Aorta (tissue), 5 donors: ENCODE measurements at regions not wholly inside any gene's neighbourhood (a gene's known extent, or its start where the extent isn't known, plus 50 kb on each side); places are given as distances from the start of the nearest gene placed in this dataset.
"Not testable (repeated sequence)": the region's sequence is repeated elsewhere in the genome, so short reads cannot be mapped to it uniquely, and the experiment has no call there.

ENCODE experiments used
- ATAC-seq: fragments of 200-7000 bp; cut with Tn5 transposase; one replicate; pipeline ENCODE4 v1.9.1; 2022; ENCODE audit warnings: moderate library complexity; ENCODE audit not compliant: low FRiP score
- DNase-seq, 2 donors: peaks; one replicate each; pipeline ENCODE4 v3.0.0-alpha.2; 2020
- H3K27ac ChIP-seq, 2 donors: one replicate each; pipeline ENCODE4 v1.5.1; 2013; ENCODE audit warnings: low read length in 2 of 2, mild to moderate bottlenecking in 2 of 2, moderate library complexity in 2 of 2, control low read depth in 1 of 2, inconsistent platforms in 1 of 2, low read depth in 1 of 2
- H3K27me3 ChIP-seq, 2 donors: one replicate each; pipeline ENCODE4 v1.6.1; 2013; ENCODE audit warnings: control low read depth in 1 of 2, low read length in 1 of 2, mild to moderate bottlenecking in 1 of 2, moderate library complexity in 1 of 2; ENCODE audit not compliant: insufficient read depth in 2 of 2, control insufficient read depth in 1 of 2
- H3K36me3 ChIP-seq, 2 donors: one replicate each; pipeline ENCODE4 v1.6.1; 2013; ENCODE audit warnings: control low read depth in 1 of 2, low read length in 1 of 2, mild to moderate bottlenecking in 1 of 2; ENCODE audit not compliant: insufficient read depth in 2 of 2, control insufficient read depth in 1 of 2
- H3K4me1 ChIP-seq, 2 donors: one replicate each; pipeline ENCODE4 v1.6.1; 2013; ENCODE audit warnings: low read length in 2 of 2, control low read depth in 1 of 2, mild to moderate bottlenecking in 1 of 2, moderate library complexity in 1 of 2; ENCODE audit not compliant: insufficient read depth in 2 of 2, control insufficient read depth in 1 of 2
- H3K4me3 ChIP-seq, 2 donors: one replicate each; pipeline ENCODE4 v1.5.1; 2013; ENCODE audit warnings: low read length in 2 of 2, control low read depth in 1 of 2, mild to moderate bottlenecking in 1 of 2
- H3K9me3 ChIP-seq: one replicate; pipeline ENCODE4 v1.6.1; 2013; ENCODE audit warnings: mild to moderate bottlenecking, low read length; ENCODE audit not compliant: control insufficient read depth
- WGBS, 2 donors: extraction: QIAGEN DNeasy Blood & Tissue Kit; methylation state at CpG; one replicate each; pipeline ENCODE4 v1.1.7; 2013; 5-methylcytosine and 5-hydroxymethylcytosine counted together
- intact Hi-C, 2 donors: fragments of 100-400 bp; cut with DNase I; formaldehyde crosslinking; loops; one replicate each; pipeline versions ENCODE4 v1.14.2 to v1.15.0; 2022
- donor health status: healthy with polysubstance abuse.
- donor health status: Bipolar disorder and iron deficiency.
- donor health status: DM: no; HTN: no; CAD: no.
- donor health status: DM: no; HTN: no; CAD: no.
- donor health status: DM: yes; HTN: yes; CAD: no.

GRCh38 chr16:5911241-5911640 lies 813.6 kb upstream of the EEF2KMT start:
- no peak for DNase-seq
- Histone ChIP-seq H3K27ac (no peak overlapping the region), H3K9me3 (peaks cover 5% of the 10 kb centered on the region), H3K4me3 (no peak overlapping the region), H3K27me3 (no peaks in the 10 kb centered on the region), H3K4me1 (no peaks in the 10 kb centered on the region), H3K36me3 (no peaks in the 10 kb centered on the region)
- 22 to 24% methylated on average over 10 of the region's 10 CpGs for WGBS, 2 donors
- intact Hi-C loops = no loop called here
- no peak for ATAC-seq

GRCh38 chr16:5909556-5909955 lies 812.0 kb upstream of the EEF2KMT start:
- H3K27ac ChIP-seq, H3K4me3 ChIP-seq, DNase-seq, H3K36me3 ChIP-seq, H3K27me3 ChIP-seq, H3K9me3 ChIP-seq, intact Hi-C loops, H3K4me1 ChIP-seq, ATAC-seq: not testable (repeated sequence)
- 90 to 92% methylated on average over 8 of the region's 8 CpGs for WGBS, 2 donors

GRCh38 chr16:5907544-5907943 lies 809.9 kb upstream of the EEF2KMT start:
- 89 to 94% methylated on average over 5 of the region's 5 CpGs for WGBS, 2 donors

GRCh38 chr16:5906351-5906750 lies 808.8 kb upstream of the EEF2KMT start:
- intact Hi-C loops = no loop called here
- Histone ChIP-seq H3K4me3 (no peak overlapping the region), H3K4me1 (no peaks in the 10 kb centered on the region), H3K9me3 (peaks cover 3% of the 10 kb centered on the region), H3K27me3 (no peaks in the 10 kb centered on the region), H3K27ac (no peak overlapping the region), H3K36me3 (no peaks in the 10 kb centered on the region)
- ATAC-seq (no peak), DNase-seq (no peak)
- 68 to 78% methylated on average over 6 of the region's 6 CpGs for WGBS, 2 donors

More at GRCh38 chr16:5907544-5907943, 809.9 kb upstream of the EEF2KMT start:
- Histone ChIP-seq H3K36me3 (no peaks in the 10 kb centered on the region), H3K4me3 (no peak overlapping the region), H3K9me3 (peaks cover 3% of the 10 kb centered on the region), H3K27me3 (no peaks in the 10 kb centered on the region), H3K27ac (no peak overlapping the region), H3K4me1 (no peaks in the 10 kb centered on the region)
- DNase-seq = no peak
- intact Hi-C loops = no loop called here
- no peak for ATAC-seq

GRCh38 chr16:5905935-5906334 lies 808.3 kb upstream of the EEF2KMT start:
- Histone ChIP-seq H3K9me3 (peaks cover 2% of the 10 kb centered on the region), H3K27ac (no peak overlapping the region), H3K4me1 (no peaks in the 10 kb centered on the region), H3K36me3 (no peaks in the 10 kb centered on the region), H3K27me3 (no peaks in the 10 kb centered on the region), H3K4me3 (no peak overlapping the region)
- intact Hi-C loops = no loop called here
- WGBS, 2 donors = 52 to 53% methylated on average over 4 of the region's 4 CpGs
- DNase-seq (no peak), ATAC-seq (no peak)

GRCh38 chr16:5903832-5904231 lies 806.2 kb upstream of the EEF2KMT start:
- no peaks in the 10 kb centered on the region for H3K9me3 ChIP-seq
- no peak overlapping the region for H3K27ac ChIP-seq
- no peak overlapping the region for H3K4me3 ChIP-seq
- DNase-seq = no peak
- no peak for ATAC-seq
- H3K36me3 ChIP-seq = no peaks in the 10 kb centered on the region
- no peaks in the 10 kb centered on the region for H3K4me1 ChIP-seq
- intact Hi-C loops = no loop called here
- whole genome bisulfite sequencing, 2 donors = 83 to 85% methylated on average over 13 of the region's 13 CpGs
- no peaks in the 10 kb centered on the region for H3K27me3 ChIP-seq

- Histone ChIP-seq H3K9me3 (no peaks in the 10 kb centered on the region), H3K27me3 (no peaks in the 10 kb centered on the region), H3K4me3 (no peak overlapping the region), H3K27ac (no peak overlapping the region), H3K36me3 (no peaks in the 10 kb centered on the region), H3K4me1 (no peaks in the 10 kb centered on the region)
- ATAC-seq (no peak), DNase-seq (no peak)
- intact Hi-C loops = no loop called here
- 64 to 65% methylated on average over 3 of the region's 3 CpGs for WGBS, 2 donors
These were observed 805.6 kb upstream of the EEF2KMT start for GRCh38 chr16:5903153-5903552.

- 32 to 51% methylated on average over 2 of the region's 2 CpGs for WGBS, 2 donors
- no peaks in the 10 kb centered on the region for H3K36me3 ChIP-seq
These were observed 802.5 kb upstream of the EEF2KMT start for GRCh38 chr16:5900046-5900445.

GRCh38 chr16:5895976-5896375 lies 798.4 kb upstream of the EEF2KMT start:
- no peak for DNase-seq
- Histone ChIP-seq H3K4me3 (no peak overlapping the region), H3K36me3 (no peaks in the 10 kb centered on the region), H3K27ac (no peak overlapping the region), H3K4me1 (no peaks in the 10 kb centered on the region), H3K27me3 (no peaks in the 10 kb centered on the region), H3K9me3 (no peaks in the 10 kb centered on the region)
- WGBS, 2 donors = 9 to 11% methylated on average over 5 of the region's 5 CpGs
- no peak for ATAC-seq
- intact Hi-C loops = no loop called here

More at GRCh38 chr16:5900046-5900445, 802.5 kb upstream of the EEF2KMT start:
- ATAC-seq (no peak), DNase-seq (no peak)
- Histone ChIP-seq H3K4me3 (no peak overlapping the region), H3K27ac (no peak overlapping the region), H3K27me3 (no peaks in the 10 kb centered on the region), H3K9me3 (no peaks in the 10 kb centered on the region), H3K4me1 (no peaks in the 10 kb centered on the region)
- intact Hi-C loops = no loop called here
